Islet precursor cell (in vitro differentiated cells): ENCODE measurements at regions not wholly inside any gene's neighbourhood (a gene's known extent, or its start where the extent isn't known, plus 50 kb on each side); places are given as distances from the start of the nearest gene placed in this dataset.
A peak's percentile ranks its signal among the peaks of the same experiment; 100 is the strongest.
"Not testable (repeated sequence)": the region's sequence is repeated elsewhere in the genome, so short reads cannot be mapped to it uniquely, and the experiment has no call there.

Experiments
- DNase-seq: peaks from one replicate; pipeline ENCODE4 v3.0.0-alpha.2; 2018

DNA sequence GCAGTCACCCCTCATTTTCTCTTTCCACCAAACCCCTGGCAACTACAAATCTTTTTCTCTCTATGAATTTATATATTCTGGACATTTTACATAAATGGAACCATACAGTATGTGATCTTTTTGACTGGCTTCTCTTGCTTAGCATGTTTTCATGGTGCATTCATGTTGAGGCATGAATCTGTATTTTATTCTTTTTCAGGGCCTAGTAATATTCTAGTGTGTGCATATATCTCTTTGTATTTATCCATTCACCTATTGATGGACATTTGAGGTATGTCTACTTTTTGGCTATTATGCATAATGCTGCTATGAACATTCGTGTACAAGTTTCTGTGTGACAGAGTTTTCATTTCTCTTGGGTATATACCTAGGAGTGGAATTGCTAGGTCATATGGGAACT is 78.2 kb downstream of the HACD1 start:
- DNase-seq, result no peak

DNA sequence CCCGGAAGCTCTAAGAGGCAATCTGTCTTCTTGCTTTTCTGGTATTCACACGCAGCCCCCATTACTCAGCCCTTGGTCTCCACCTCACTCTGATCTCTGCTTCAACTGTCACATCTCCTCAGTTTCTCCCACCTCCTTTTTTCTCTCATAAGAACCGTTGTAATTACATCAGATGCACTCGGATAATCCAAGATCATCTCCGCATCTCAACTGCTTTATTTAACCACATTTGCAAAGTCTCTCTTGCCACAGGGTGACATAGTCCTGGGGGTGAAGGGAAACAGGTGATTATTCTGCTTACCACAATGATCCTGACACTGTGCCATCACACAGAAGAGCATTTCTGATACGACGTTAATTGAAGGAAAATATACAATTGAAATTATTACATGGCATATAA is 79.9 kb downstream of the HACD1 start:
- DNase-seq, result no peak

DNA sequence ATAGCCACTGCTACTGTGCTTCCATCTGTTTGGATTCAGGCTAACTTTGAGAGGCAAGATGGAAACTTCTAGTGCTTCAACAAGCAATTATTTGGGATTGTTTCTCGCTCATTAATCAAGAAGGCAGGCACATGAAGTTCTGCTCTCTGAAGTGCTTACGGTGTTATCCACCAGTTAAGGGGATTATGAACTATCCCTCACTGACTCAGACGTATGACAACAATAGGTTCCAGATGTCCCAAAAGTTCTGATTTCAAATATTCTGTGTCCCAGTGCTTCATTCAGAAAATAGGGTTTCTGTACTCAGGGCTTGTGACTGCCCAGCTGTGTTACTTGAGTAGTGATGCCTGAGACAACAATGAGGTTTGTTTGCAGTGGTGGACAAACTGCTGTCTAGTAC is 81.0 kb downstream of the HACD1 start:
- DNase-seq, result no peak

DNA sequence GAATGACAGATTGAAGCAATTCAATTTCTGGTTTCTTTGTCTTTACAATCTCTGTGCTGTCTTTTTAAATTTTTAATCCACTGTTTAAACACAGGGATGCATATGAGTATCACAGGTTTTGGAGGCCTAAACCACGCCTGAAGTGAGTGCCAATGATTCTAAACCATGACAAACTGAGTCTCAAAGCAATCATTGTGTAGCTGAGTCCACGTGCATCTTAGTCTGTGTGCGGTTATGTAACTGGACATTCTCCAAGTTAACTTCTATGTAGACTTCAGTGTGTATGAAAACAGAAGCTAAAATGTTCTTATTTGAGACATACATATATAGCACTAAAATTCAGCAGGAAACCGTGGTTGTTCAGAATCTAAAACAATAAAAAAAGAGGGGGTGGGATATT is 79.3 kb upstream of the ST8SIA6 start:
- no peak for DNase-seq

DNA sequence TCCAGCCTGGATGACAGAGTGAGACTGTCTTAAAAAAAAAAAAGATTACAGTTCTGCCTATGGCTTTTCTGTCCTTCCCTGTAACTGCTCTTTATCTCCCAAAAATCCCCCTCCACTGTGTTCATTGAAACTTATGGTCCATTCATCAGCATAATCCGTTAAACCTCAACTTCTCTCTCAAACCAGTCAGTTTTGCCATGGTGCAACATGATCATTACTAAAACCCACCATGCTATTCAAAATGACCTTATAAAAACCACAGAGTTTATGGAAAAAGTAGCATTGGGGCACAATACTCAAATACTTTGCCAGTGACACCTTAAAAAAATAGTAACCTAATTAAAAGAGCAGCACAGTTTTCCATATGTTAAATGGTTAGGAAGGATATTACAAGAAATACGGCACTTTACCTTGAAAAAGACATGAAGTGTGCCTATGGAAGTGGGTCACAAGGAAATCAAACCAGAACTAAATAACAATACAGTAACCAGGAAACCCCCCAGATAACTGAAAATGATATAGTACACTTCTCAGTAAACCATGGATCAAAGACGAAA is 74.0 kb upstream of the ST8SIA6 start:
- DNase-seq, result no peak

DNA sequence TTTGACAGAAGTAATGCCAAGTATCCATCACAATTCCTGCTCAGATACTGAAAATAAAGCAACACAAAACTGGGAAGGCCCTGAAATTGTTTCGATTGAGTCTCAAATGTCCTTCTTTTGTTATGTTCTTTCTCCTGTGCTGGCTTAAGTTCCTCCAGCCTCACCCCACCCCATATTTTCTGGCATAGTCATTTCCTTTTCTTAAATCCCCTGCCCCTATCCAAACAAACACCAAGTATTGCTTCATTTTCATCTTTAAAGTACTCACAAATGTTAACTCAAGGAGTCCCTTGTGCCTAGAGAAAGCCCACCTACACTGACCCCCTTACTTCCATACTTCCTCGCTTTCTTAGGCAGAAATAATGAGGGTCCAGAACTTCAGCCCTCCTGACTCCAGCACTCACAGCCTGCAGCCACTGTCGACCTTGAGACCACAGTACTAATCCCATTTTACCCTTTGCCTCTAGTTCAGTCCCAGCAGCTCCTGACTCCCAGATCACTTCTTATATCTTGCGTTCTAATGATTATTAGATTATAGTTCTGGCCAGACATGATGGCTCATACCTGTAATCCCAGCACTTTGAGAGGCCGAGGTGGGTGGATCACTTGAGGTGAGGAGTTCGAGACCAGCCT is 73.2 kb upstream of the ST8SIA6 start:
- DNase-seq, result no peak

DNA sequence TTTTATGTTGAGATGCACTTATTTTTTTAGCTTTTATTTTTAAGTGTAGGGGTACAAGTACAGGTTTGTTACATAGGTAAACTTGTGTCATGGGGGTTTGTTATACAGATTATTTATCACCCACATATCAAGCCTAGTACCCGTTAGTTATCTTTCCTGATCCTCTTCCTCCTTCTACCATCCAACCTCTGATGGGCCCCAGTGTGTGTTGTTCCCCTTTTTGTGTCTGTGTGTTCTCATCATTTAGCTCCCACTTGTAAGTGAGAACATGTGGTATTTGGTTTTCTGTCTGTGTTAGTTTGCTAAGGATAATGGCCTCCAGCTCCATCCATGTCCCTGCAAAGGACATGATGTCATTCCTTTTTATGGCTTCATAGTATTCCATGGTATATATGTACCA is 72.2 kb upstream of the ST8SIA6 start:
- DNase-seq, result not testable (repeated sequence)

DNA sequence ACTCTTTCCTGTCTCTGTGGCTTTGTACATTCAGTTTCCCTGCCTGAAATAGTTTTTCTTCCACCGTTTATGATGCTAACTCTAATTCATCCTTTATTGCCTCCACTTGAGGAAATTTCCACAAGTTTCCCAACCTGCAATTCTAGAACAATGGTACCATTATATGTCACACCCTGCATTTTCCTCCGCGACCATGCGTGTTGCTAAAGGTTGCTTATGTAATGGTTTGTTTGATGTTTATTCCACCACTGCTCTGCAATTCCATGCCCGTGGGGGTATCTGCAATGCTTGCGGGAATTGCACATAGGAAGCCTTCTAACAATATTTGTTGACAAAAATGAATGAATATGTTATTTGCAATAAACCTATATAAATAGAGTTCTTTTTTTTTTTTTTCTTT is 69.5 kb upstream of the ST8SIA6 start:
- DNase-seq, result no peak

DNA sequence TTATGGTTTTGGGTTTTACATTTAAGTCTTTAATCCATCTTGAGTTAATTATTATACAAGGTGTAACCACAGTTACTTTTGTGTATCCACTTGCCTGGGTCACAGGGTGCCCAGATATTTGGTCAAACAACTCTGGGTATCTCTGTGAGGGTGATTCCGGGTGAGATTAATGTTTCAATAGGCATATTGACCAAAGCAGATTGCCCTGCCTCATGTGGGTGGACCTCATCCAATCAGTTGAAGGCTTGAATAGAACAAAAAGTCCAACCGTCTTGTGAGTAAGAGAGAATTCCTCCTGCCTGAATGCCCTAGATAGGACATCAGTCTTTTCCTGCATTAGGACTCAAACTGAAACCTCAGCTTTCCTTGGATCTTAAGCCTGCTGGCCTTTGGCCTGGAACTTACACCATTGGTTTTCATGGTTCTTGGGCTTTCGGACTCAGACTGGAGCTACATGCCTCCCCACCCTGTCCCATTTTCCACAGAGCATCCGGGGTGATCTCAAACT is 68.9 kb upstream of the ST8SIA6 start:
- no peak for DNase-seq

DNA sequence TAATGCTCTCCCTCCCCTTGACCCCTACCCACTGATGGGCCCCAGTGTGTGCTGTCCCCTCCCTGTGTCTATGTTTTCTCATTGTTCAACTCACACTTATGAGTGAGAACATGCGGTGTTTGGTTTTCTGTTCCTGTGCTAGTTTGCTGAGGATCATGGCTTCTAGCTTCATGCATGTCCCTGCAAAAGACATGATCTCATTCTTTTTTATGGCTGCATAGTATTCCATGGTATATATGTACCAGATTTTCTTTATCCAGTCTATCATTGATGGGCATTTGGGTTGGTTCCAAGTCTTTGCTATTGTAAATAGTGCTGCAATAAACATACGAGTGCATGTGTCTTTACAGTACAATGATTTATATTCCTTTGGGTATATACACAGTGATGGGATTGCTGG is 67.9 kb upstream of the ST8SIA6 start:
- not testable (repeated sequence) for DNase-seq

DNA sequence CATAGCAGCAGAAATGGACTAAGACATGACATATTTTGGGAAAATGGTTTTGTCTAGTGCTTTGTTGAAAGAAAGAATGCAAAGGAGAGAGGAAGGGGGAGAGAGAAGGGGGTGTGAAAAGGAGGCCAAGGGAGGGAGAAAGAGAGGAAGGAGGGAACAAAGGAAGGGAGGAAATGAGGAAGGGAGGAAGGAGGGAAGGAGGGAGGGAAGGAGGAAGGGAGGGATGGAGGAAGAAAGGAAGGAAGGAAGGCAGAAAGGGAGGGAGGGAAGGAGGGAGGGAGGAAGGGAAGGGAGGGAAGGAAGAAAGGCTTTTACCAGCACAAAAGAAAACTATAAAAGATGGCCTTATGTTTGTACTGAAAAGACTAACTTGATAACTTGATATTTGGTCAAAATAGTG is 65.1 kb upstream of the ST8SIA6 start:
- no peak for DNase-seq

DNA sequence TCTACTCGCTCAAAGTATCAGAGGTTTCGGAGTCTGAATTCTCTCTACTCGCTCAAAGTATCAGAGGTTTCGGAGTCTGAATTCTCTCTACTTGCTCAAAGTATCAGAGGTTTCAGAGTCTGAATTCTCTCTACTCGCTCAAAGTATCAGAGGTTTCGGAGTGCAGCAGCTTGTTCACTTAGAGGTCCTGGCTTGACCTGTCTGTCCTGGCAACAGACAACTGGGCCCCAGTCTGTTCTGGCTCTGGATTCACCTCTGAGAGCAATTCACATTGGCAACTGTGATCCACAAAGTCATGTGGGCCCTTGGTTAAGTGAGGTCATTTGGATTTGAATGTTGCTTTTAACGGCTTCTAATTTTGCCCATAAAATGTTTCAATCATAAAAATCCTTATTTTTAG is 63.9 kb upstream of the ST8SIA6 start:
- DNase-seq, result no peak

DNA sequence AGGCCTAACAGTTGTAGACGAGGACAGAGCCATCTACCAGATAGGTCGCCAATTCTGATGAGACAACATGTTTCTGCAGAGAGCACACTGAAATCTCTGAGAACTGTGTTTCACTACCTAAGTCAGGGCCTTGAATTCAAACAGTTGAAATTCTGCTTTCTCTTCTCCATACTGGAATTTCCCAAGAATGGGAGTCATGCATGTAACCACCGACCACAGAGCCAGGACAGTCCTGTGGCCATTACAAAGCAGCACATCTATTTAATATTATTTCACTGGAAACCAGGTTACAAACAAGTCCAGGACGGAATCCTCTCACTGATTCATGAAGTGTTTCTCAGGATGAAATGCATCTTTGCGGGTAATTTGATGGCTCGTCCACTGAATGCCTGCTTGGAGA is 62.0 kb upstream of the ST8SIA6 start:
- no peak for DNase-seq

DNA sequence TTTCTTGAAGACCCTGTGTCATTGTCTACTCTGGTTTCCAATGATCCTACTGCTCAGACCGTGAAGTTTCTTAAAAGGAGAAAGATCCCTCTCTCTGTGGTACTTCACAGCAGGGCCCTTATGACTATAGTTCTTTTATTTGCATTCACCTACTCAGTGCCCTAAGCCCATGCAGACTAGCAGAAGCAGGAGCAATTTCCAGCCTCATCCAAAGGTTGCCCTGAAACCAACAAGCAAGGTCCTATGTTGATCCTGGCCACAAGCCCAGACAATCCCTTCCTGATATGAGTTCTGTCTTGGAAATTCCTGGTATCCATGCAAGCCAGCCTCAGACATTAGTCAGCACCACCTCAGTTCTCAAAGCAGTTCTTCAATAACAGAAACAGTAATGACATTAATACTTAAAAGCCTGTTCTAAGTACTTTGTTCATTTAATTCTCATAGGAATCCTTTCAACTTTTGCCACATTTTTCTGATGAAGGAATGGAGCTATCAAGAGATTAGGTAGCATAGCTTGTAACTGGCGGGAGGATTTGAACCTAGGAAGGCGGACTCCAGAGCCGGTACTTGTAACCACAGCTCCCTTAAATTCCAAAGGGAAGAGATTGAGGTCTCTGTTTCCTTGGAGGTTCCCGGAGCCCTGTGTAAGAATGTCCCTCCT is 58.1 kb upstream of the ST8SIA6 start:
- peak; percentile 74 for DNase-seq

DNA sequence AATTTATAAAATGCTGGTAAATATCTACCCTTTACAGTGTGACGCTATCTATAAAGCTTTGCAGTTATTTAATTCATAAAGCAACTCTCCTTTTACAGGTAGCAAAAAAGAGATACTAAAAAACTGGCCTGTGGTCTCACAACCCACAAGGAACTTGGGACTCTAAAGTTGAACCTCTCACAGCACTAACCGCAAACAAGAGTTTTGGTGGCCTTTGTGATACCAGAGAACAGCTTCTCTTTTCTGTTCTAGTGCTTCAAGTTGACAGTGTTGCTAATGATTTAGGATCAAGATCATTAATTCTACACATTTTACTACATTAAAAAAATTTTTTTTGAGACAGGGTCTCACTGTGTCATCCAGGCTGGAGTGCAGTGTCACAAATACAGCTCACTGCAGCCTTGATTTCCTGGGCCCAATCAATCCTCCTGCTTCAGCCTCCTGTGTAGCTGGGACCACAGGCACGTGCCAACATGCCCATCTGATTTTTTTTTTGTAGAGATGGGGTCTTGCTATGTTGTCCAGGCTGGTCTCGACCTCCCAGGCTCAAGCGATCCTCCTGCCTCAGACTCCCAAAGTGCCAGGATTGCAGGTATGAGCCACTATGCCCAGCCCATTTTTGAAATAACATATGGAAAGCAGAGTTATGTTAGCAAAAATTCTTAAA is 56.0 kb upstream of the ST8SIA6 start:
- no peak for DNase-seq

DNA sequence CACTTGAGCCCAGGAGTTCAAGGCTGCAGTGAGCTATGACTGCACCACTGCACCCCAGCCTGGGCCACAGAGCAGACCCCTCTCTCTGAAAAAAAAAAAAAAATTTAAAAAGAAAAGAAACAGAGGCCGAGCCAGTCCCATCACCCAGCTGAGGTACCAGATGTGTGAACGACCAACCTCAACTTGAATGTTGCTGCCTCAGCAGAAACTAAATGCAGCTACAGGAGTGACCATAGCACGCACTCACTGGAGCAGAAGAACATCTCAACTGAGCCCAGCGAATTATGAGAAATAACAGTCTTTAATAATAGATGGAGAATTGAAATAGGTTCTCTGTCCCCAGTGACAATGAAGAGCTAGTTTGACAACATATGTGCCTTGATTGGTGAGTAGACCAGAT is 53.1 kb upstream of the ST8SIA6 start:
- DNase-seq, result no peak

DNA sequence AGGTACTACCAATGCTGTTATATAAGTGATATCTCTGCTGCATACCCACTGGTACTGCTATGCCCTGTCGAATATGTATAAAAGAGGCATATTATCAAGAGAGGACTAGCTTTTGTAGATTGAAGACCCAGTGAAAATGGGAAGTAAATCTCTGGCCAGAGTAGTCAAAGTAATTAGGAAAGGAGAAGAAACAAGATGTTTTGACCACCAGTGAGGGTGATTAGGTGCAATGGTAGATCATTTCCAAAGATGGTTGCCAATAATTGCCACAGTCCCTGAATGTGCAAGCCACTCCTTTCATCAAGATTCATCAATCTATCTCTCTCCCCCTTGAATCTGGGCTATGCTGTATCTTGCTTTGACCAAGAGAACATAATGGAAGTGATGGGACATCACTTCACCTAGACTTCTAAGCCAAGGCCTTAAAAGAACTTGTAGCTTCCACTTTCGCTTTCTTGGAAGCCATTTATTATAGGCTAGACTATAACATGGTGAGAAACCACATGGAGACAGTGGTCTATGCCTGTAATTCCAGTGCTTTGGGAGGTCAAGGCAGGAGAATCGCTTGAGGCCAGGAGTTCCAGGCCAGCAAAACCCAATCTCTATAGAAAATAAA is 52.6 kb upstream of the ST8SIA6 start:
- no peak for DNase-seq

DNA sequence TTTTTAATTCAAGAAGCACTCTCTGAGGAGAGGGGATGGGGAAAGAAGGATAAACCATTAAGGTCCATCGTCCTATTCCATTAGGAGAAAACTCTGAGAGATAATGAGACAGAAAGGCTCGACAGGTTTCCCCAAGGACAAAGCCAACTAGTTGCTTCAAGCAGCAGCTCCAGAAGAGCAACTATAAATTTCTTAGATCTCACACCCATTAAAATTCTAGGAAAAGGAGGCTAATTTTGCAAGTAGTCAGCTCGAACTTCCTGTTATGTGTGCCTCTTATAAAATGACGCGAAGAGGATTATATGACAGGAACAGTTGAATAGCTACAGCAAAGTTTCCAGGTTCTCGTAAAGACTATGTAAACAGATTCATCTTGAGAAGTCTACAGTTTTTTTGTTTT is 52.0 kb upstream of the ST8SIA6 start:
- no peak for DNase-seq

DNA sequence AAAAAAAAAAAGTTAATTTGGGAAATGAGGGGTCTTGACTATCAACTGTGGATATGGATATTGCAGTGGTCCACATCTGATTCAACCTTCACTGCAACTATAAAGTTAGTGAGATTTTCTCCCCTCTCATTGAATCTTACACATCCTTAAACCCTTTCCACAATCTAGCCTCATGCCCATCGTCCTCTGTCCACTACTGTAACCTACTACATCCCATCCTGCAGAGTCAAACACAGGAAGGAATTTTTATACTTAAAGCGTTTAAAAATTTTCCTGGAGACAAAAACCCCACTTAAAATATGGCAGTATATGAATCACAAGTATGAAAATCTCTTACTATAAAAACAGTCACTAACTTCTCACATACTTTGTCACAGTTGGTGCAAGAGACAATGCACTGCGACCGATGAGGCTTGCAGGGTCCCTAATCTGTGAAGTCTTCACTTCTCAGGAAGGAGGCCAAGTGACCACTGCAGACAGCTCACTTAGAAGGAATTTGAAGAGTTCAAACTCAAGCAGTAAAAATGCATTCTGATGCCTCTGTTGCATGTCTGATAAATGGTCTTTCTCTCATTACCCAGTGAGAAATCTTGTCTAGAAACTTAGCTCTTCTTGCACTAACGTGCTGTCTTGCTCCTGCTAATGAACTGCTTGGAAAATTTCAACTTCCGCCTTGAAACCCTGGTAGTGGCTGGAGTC is 50.3 kb upstream of the ST8SIA6 start:
- peak; percentile 66 for DNase-seq
